GM12874 (cell line): ENCODE measurements at regions not wholly inside any gene's neighbourhood (a gene's known extent, or its start where the extent isn't known, plus 50 kb on each side); places are given as distances from the start of the nearest gene placed in this dataset.

Source experiments
- TF ChIP-seq, protein P1 (sequence below): IDR thresholded peaks from 2 replicates; pipeline ENCODE4 v1.5.1; 2011; ENCODE audit warnings: low read depth, mild to moderate bottlenecking, control low read depth, low read length, moderate library complexity; ENCODE audit not compliant: insufficient read depth

DNA sequence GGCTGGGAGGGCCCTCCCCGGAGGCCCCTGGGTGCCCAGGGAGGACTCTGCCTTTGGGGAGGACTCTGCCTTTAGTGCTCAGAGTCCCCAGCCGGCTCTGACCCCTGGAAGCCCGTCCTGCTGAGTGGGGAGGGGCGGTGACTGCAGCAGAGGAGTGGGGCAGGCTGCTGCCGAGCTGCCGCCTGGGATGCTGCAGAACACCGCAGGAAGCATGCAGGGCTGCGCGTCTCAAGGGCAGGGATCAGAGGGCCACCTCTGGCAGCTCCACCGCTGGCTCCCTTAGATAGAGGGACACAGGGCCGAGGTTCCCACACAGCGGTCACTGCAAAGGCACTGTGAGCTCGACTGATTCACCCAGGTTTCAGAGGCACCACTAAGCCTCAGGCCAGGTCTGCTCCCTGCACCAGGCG, 82.2 kb upstream of the GATA5 start:
- TF ChIP-seq, protein P1, sequence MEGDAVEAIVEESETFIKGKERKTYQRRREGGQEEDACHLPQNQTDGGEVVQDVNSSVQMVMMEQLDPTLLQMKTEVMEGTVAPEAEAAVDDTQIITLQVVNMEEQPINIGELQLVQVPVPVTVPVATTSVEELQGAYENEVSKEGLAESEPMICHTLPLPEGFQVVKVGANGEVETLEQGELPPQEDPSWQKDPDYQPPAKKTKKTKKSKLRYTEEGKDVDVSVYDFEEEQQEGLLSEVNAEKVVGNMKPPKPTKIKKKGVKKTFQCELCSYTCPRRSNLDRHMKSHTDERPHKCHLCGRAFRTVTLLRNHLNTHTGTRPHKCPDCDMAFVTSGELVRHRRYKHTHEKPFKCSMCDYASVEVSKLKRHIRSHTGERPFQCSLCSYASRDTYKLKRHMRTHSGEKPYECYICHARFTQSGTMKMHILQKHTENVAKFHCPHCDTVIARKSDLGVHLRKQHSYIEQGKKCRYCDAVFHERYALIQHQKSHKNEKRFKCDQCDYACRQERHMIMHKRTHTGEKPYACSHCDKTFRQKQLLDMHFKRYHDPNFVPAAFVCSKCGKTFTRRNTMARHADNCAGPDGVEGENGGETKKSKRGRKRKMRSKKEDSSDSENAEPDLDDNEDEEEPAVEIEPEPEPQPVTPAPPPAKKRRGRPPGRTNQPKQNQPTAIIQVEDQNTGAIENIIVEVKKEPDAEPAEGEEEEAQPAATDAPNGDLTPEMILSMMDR = no peak

DNA sequence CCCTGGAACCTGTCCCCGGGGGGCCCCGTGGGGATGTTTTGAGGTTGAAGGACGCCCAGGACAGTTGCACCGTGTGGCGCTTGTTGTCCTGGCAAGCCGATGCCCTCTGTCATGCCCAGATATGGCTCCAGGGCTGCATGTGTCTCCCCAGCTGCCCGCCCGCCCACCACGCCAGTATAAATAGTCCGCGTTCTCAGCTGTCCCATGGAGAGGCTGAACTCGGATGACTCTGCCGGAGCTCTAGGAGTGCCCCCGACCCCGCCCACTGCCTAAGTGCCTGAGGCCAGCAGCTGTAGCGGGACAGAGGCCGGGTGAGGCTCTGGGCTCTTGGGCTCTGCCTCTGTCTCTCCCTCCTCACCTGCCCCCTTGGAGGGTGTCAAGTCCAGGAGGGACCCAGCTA, 83.0 kb upstream of the GATA5 start:
- TF ChIP-seq, protein P1 = no peak

DNA sequence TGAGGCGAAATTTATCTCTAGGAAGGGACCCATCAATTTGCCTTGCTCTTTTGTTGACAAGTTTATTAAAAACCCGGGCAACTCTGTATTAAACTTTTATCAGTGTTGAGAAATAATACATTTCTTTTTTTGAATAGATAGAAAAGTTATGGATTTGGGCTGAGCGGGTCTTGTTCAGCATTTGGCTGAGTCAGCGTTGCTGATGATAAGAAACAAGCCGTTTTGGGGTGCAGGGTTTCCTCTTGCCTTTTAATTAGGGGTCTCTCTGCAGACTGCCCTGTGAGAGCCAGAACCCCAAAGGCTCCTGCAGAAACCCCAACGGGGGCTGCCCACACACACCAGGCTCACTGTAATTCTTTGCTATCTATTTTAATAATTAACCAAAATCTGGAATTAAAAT, 82.1 kb upstream of the SLCO4A1 start:
- TF ChIP-seq, protein P1 = no peak

DNA sequence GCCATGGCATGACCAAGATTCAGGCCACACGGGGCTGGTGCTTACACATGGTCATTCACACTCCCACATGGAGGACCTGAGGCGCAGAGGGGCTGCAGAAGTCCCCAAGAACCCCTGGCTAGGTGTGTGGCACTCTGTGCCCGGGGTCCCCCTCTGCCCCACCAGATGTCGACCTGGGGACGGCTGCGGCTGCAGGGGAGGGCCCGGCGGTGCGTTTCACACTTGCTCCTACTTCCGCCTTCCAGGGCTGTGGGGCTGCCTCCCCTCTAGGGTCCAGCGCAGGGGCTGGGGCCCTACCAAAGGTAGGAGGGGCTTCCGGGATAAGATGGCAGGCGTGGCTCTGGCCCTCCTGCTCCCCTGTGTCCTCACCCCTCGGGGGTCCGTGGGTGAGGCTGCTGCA, 81.1 kb upstream of the SLCO4A1 start:
- TF ChIP-seq, protein P1 = no peak

DNA sequence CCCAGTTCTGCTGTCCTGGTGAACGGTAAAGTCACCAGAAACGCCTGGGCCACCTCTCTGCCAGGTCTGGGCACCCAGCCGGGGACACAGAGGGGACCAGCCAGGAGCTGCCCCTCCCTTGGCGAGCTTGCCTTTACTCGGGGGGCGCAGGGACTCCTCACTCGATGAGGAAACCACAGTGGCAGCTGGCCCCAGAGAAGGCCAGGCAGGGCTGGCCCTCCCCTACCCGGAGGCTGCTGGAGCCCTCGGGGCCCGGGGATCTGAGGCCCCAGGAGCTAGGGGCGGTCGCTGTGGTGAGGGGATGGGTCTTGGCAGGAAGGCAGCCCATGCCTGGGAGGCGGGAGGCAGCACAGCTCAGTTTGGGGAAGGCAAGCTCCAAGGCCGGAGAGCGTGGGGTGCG, 80.4 kb upstream of the SLCO4A1 start:
- TF ChIP-seq, protein P1 = no peak

DNA sequence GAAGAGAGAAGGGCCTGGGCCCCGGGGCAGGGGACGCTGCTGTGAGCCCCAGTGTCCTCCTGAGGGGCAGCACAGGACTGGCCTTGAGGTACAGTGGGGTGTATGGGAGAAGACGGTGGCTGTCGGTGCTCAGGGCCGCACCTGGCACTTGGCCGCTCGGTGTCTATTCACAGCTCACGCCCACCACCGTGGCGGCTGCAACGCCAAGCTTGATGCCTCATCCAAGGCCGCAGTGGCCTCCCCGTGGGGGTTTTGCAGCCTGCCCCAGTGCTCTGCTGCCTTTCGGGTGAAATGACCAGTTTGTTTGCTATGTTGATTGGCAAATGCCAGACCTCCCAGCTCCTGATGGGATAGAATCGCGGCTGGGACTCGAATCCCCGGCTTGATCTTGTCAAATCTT, 79.5 kb upstream of the SLCO4A1 start:
- TF ChIP-seq, protein P1 = no peak

DNA sequence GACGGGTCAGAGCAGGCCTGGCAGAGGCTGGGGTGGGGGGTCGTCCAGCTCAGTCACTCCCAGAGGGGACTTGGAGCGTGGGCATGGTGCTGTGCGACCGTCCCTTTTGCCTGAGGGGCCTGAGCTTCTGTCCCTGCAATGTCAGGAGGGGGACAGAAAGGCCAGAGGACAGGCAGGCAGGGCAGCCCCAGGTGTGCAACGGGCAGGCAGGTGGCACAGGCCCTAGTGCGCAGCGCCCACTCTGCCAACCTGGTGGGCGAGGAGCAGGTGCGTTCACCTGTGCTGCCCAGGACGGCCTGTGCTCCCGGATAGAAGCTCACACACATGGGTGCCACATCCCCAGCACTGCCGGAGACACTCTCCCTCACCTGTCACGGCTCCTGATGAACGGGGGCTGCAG, 78.7 kb upstream of the SLCO4A1 start:
- TF ChIP-seq, protein P1 = no peak

DNA sequence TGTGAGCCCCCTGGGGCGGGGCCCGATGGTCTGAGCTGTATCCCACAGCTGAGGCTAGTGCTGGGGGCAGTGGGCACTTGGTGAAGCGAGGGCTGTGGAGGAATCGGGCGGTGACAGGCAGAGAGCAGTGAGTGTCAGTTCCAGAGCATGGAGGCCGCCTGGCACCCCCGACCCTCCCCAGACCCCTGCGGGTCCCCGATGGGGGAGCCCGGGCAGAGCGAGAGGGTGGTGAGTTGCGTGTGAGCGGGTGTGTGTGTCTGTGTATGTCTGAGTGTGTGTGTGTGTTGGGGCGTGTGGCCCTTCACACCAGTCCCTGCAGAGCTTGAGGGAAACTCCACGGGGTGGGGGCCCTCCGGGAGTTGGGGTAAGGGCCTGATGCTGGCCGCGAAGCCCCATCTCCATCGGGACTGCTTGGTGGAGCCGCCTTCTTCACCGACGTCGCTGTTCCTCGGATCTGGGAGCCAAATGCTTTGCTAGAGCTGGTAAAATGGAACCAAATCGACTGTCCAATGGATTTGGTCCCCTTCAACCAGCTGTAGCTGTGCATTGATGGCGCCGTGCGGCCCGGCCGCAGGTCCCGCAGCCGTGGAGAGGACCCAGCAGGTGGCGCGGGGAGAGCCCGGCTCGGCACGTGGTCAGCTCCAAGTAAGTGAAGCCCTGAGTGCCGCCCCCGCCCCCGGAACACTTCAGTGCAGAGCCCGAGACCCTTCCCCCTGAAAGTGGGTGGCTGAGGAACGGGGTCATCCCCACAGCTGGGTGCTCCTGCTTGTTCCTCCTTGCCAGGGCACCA, 77.7 kb upstream of the SLCO4A1 start:
- TF ChIP-seq, protein P1 = no peak
